HepG2 (cell line): ENCODE measurements at regions not wholly inside any gene's neighbourhood (a gene's known extent, or its start where the extent isn't known, plus 50 kb on each side); places are given as distances from the start of the nearest gene placed in this dataset.

Experiments used
- CEBPB ChIP-seq: IDR thresholded peaks from 2 replicates; pipeline ENCODE4 v1.6.1; 2011; ENCODE audit warnings: low read depth, low read length, improper control_type of control experiment, borderline replicate concordance
- EZH2 ChIP-seq: conservative IDR thresholded peaks from 2 replicates; pipeline ENCODE4 v1.6.1; 2012; ENCODE audit warnings: mild to moderate bottlenecking, low read depth, low read length, moderate library complexity
- NFIC ChIP-seq: IDR thresholded peaks from 2 replicates; pipeline ENCODE4 v1.6.1; 2012; ENCODE audit warnings: mild to moderate bottlenecking, low read length, inconsistent platforms
- NR2C2 ChIP-seq: sonication (generic); formaldehyde crosslinking; IDR thresholded peaks from 2 replicates; pipeline ENCODE4 v1.4.0; 2020; ENCODE audit warnings: missing genetic modification reagents, mild to moderate bottlenecking, moderate library complexity, borderline replicate concordance
- PHF8 ChIP-seq: sonication (generic); formaldehyde crosslinking; IDR thresholded peaks from 2 replicates; pipeline ENCODE4 v1.5.0; 2020; ENCODE audit warnings: missing genetic modification reagents
- POLR2A ChIP-seq, 2 experiments: IDR thresholded peaks; 2 replicates each; pipeline ENCODE4 v1.6.1; 2011; ENCODE audit warnings: low read depth in 2 of 2, low read length in 2 of 2, mild to moderate bottlenecking in 1 of 2, moderate library complexity in 1 of 2; ENCODE audit not compliant: insufficient read depth in 1 of 2
- ZIK1 ChIP-seq: sonication (generic); formaldehyde crosslinking; IDR thresholded peaks from 2 replicates; pipeline ENCODE4 v1.5.0; 2020; ENCODE audit warnings: mild to moderate bottlenecking, low read depth, missing genetic modification reagents, borderline replicate concordance
- ZNF138 ChIP-seq: sonication (generic); formaldehyde crosslinking; IDR thresholded peaks from 2 replicates; pipeline ENCODE4 v1.5.0; 2020; ENCODE audit warnings: mild to moderate bottlenecking, low read depth, missing genetic modification reagents
- ZNF282 ChIP-seq: fragments of 450-650 bp; IDR thresholded peaks from 2 replicates; pipeline ENCODE4 v1.6.1; 2018; ENCODE audit not compliant: partially characterized antibody
- ZNF331 ChIP-seq: sonication (generic); formaldehyde crosslinking; IDR thresholded peaks from 2 replicates; pipeline ENCODE4 v1.4.0; 2020; ENCODE audit warnings: missing genetic modification reagents
- ZNF350 ChIP-seq: sonication (generic); formaldehyde crosslinking; IDR thresholded peaks from 2 replicates; pipeline ENCODE4 v1.4.0; 2020; ENCODE audit warnings: mild to moderate bottlenecking, low read depth, missing genetic modification reagents, borderline replicate concordance
- TF ChIP-seq, protein P1 (sequence below): sonication (generic); formaldehyde crosslinking; IDR thresholded peaks from 2 replicates; pipeline ENCODE4 v1.9.0; 2021; ENCODE audit warnings: missing genetic modification reagents, borderline replicate concordance
- TF ChIP-seq, protein P2 (sequence below), 2 experiments: sonication (generic) in 1 of 2; formaldehyde crosslinking in 1 of 2; IDR thresholded peaks; 2 replicates each; pipeline versions ENCODE4 v1.5.1 to v1.6.1; 2011 to 2020; ENCODE audit warnings: borderline replicate concordance in 1 of 2, low read depth in 1 of 2, low read length in 1 of 2, mild to moderate bottlenecking in 1 of 2, missing genetic modification reagents in 1 of 2, moderate library complexity in 1 of 2
- TF ChIP-seq, protein P3 (sequence below): sonication (generic); formaldehyde crosslinking; IDR thresholded peaks from 2 replicates; pipeline ENCODE4 v1.4.0; 2020; ENCODE audit warnings: low read depth, mild to moderate bottlenecking, missing genetic modification reagents

DNA sequence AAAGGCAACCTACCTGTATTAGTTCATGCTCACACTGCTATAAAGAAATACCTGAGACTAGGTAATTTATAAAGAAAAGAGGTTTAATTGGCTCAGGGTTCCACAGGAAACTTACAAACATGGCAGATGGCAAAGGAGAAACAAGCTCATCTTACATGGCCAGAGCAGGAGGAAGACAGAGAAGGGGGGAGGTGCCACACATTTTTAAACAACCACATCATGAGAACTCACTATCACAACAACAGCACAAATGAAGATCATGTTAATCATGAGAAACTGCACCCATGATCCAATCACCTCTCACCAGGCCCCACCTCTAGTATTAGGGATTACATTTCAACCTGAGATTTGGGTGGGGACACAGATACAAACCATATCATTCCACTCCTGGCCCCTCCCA, 90.6 kb upstream of the KCTD3 start:
- TF ChIP-seq, protein P1, sequence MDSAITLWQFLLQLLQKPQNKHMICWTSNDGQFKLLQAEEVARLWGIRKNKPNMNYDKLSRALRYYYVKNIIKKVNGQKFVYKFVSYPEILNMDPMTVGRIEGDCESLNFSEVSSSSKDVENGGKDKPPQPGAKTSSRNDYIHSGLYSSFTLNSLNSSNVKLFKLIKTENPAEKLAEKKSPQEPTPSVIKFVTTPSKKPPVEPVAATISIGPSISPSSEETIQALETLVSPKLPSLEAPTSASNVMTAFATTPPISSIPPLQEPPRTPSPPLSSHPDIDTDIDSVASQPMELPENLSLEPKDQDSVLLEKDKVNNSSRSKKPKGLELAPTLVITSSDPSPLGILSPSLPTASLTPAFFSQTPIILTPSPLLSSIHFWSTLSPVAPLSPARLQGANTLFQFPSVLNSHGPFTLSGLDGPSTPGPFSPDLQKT (CRISPR knock-in tag) = no peak
- no peak for TF ChIP-seq PHF8 (CRISPR knock-in tag)
- no peak for TF ChIP-seq NFIC
- no peak for TF ChIP-seq ZNF138
- TF ChIP-seq CEBPB = no peak
- no peak for TF ChIP-seq ZNF350 (CRISPR knock-in tag)
- TF ChIP-seq, protein P2, sequence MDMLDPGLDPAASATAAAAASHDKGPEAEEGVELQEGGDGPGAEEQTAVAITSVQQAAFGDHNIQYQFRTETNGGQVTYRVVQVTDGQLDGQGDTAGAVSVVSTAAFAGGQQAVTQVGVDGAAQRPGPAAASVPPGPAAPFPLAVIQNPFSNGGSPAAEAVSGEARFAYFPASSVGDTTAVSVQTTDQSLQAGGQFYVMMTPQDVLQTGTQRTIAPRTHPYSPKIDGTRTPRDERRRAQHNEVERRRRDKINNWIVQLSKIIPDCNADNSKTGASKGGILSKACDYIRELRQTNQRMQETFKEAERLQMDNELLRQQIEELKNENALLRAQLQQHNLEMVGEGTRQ (IDR thresholded peaks at IDR 0.05; ENCODE audit: low read depth, low read length) = no peak
- TF ChIP-seq, protein P2 (CRISPR knock-in tag; IDR thresholded peaks at IDR 0.05; ENCODE audit: borderline replicate concordance) = no peak
- TF ChIP-seq POLR2A (IDR thresholded peaks at IDR 0.05; ENCODE audit: insufficient read depth in 1 of 2, low read depth in 2 of 2, low read length in 2 of 2) = no peak
- TF ChIP-seq EZH2 = no peak
- no peak for TF ChIP-seq NR2C2 (CRISPR knock-in tag)
- TF ChIP-seq ZNF282 = no peak
- TF ChIP-seq ZNF331 (CRISPR knock-in tag) = no peak
- TF ChIP-seq, protein P3, sequence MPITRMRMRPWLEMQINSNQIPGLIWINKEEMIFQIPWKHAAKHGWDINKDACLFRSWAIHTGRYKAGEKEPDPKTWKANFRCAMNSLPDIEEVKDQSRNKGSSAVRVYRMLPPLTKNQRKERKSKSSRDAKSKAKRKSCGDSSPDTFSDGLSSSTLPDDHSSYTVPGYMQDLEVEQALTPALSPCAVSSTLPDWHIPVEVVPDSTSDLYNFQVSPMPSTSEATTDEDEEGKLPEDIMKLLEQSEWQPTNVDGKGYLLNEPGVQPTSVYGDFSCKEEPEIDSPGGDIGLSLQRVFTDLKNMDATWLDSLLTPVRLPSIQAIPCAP (CRISPR knock-in tag) = no peak
- TF ChIP-seq ZIK1 (CRISPR knock-in tag) = no peak
